Spleen (tissue), 11 donors: ENCODE measurements at regions not wholly inside any gene's neighbourhood (a gene's known extent, or its start where the extent isn't known, plus 50 kb on each side); places are given as distances from the start of the nearest gene placed in this dataset.

Experiments
- DNase-seq: peaks from one replicate; pipeline ENCODE4 v3.0.0-alpha.2; 2020
- H3K27ac ChIP-seq, 8 donors: fragments of 200-600 bp; sonication (generic) in 7 of 8; 1 replicate in 4 of 8; 2 replicates in 4 of 8; pipeline versions ENCODE4 v1.5.0 to v1.8.0; 2016 to 2021; ENCODE audit warnings: inconsistent platforms in 4 of 8, mild to moderate bottlenecking in 4 of 8, moderate library complexity in 1 of 8
- H3K27me3 ChIP-seq, 7 donors: fragments of 200-600 bp; sonication (generic) in 6 of 7; replicated peaks in 1 of 7; 1 replicate in 4 of 7; 2 replicates in 3 of 7; pipeline versions ENCODE4 v1.5.0 to v1.8.0; 2016 to 2021; ENCODE audit warnings: inconsistent platforms in 3 of 7, mild to moderate bottlenecking in 1 of 7
- H3K36me3 ChIP-seq, 6 donors: fragments of 200-600 bp; sonication (generic) in 5 of 6; 1 replicate in 4 of 6; 2 replicates in 2 of 6; pipeline versions ENCODE4 v1.5.0 to v1.8.0; 2016 to 2021; ENCODE audit warnings: inconsistent platforms in 2 of 6
- H3K4me1 ChIP-seq, 6 donors: fragments of 200-600 bp; sonication (generic) in 5 of 6; 1 replicate in 3 of 6; 2 replicates in 3 of 6; pipeline versions ENCODE4 v1.5.0 to v1.8.0; 2016 to 2021; ENCODE audit warnings: inconsistent platforms in 3 of 6
- H3K4me3 ChIP-seq, 8 donors: fragments of 200-600 bp; sonication (generic) in 7 of 8; 1 replicate in 4 of 8; 2 replicates in 4 of 8; pipeline versions ENCODE4 v1.5.0 to v1.8.0; 2016 to 2021; ENCODE audit warnings: inconsistent platforms in 4 of 8, mild to moderate bottlenecking in 4 of 8, moderate library complexity in 2 of 8
- H3K9me3 ChIP-seq, 8 donors: fragments of 200-600 bp; sonication (generic) in 7 of 8; 1 replicate in 4 of 8; 2 replicates in 4 of 8; pipeline versions ENCODE4 v1.5.0 to v1.8.0; 2016 to 2021; ENCODE audit warnings: inconsistent platforms in 4 of 8
- POLR2A ChIP-seq, 3 donors: fragments of 450-650 bp; IDR thresholded peaks; one replicate each; pipeline ENCODE4 v1.5.1; 2017; ENCODE audit warnings: antibody characterized with exemption in 3 of 3, mild to moderate bottlenecking in 1 of 3
- POLR2AphosphoS5 ChIP-seq, 3 donors: sonication (generic); formaldehyde crosslinking; IDR thresholded peaks; one replicate each; pipeline ENCODE4 v1.5.1; 2017; ENCODE audit warnings: antibody characterized with exemption in 3 of 3
- WGBS, 5 donors: extraction: QIAGEN DNeasy Blood & Tissue Kit in 3 of 5; methylation state at CpG; one replicate each; pipeline versions ENCODE4 v1.1.5 to v1.1.7; 2013 to 2018; 5-methylcytosine and 5-hydroxymethylcytosine counted together
- intact Hi-C: fragments of 100-400 bp; cut with DNase I; formaldehyde crosslinking; loops from one replicate; pipeline ENCODE4 v1.15.0; 2023; ENCODE audit warnings: low total_unique reads
- TF ChIP-seq, protein P1 (sequence below), 11 experiments: fragments of 200-600 bp in 7 of 11; fragments of 450-650 bp in 4 of 11; sonication (generic) in 4 of 11; IDR thresholded peaks in 8 of 11; conservative IDR thresholded peaks in 3 of 11; 1 replicate in 7 of 11; 2 replicates in 4 of 11; pipeline versions ENCODE4 v1.4.0 to v1.8.0; 2016 to 2021; ENCODE audit warnings: antibody characterized with exemption in 11 of 11, inconsistent platforms in 4 of 11, mild to moderate bottlenecking in 1 of 11
- donor health status: healthy with polysubstance abuse.
- donor health status: DM: no; HTN: no; CAD: no; lungs with moderate emphysema.
- donor health status: DM: no; HTN: no; CAD: no.
- donor health status: Bipolar disorder and iron deficiency.
- donor health status: healthy.
- donor health status: DM: no; HTN: no; CAD: no.
- donor health status: DM: yes; HTN: yes; CAD: no.

DNA sequence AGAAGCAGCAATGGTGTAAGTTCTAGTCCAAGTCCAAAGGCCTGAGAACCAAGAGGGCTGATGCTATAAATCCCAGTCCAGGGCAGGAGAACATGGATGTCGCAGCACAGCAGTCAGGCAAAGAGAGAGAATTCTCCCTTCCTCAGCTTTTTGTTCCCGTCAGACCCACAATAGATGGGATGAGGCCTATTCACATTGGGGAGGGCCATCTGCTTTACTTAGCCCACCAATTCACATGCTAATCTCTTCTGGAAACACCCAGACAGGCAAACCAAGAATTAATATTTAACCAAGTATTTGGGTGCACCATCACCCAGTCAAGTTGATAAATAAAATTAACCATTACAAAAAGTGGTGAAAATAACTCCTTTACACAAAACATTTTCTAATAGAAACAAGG lies 511.7 kb upstream of the UBE2E2 start:
- WGBS, 5 donors: 64 to 93% (median 84%) methylated on average over 2 of the region's 2 CpGs
- no peak for DNase-seq

DNA sequence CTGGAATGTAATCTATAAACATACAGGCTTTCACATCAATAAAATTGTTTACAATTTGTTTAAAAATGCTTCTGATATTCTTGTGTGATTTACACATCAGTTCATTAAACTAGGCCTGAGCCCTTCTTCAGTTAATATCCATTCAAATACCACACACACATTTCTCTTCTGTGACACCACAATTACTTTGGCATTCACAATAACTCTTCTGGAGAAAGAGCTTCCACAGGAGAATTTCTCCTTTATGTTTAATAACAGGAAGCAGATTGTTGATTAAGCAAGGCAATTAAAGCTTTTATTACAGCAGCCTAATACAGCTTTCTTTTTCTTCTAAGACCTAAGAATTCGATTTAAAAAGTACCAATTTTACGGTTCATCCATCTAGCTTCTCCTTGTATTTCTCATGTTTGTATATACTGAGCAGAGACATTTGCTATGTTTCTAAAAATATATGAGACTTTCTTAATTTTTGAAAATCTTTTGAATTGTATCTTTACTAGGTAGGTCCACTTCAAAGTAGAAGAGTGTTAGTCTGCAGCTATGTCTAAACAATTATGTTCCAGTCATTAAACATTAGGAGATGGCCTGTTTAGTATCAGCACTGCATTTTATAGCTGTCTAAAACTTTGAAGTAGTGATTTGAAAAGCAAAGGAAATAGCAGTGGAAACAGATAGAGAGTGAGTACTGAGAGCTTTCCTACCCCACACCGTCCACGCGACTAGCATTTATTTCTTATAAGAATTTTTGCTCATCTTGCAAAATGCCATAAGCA lies 511.1 kb upstream of the UBE2E2 start:
- 78 to 83% (median 80%) methylated on average over 5 of the region's 5 CpGs for WGBS, 5 donors
- H3K36me3 ChIP-seq: no peaks in the 10 kb centered on the region
- no peaks in the 10 kb centered on the region for H3K4me1 ChIP-seq
- TF ChIP-seq POLR2A (IDR thresholded peaks at IDR 0.05): no peak
- TF ChIP-seq POLR2AphosphoS5 (IDR thresholded peaks at IDR 0.05): no peak
- TF ChIP-seq, protein P1, sequence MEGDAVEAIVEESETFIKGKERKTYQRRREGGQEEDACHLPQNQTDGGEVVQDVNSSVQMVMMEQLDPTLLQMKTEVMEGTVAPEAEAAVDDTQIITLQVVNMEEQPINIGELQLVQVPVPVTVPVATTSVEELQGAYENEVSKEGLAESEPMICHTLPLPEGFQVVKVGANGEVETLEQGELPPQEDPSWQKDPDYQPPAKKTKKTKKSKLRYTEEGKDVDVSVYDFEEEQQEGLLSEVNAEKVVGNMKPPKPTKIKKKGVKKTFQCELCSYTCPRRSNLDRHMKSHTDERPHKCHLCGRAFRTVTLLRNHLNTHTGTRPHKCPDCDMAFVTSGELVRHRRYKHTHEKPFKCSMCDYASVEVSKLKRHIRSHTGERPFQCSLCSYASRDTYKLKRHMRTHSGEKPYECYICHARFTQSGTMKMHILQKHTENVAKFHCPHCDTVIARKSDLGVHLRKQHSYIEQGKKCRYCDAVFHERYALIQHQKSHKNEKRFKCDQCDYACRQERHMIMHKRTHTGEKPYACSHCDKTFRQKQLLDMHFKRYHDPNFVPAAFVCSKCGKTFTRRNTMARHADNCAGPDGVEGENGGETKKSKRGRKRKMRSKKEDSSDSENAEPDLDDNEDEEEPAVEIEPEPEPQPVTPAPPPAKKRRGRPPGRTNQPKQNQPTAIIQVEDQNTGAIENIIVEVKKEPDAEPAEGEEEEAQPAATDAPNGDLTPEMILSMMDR (IDR thresholded peaks at IDR 0.05 in 8 of 11, conservative IDR thresholded peaks at IDR 0.05 in 3 of 11): no peak
- no peaks in the 10 kb centered on the region for H3K9me3 ChIP-seq
- no peak for DNase-seq
- no peaks in the 10 kb centered on the region for H3K27me3 ChIP-seq
- no peak overlapping the region for H3K27ac ChIP-seq
- no peak overlapping the region for H3K4me3 ChIP-seq
- intact Hi-C loops: no loop called here

More for the DNA sequence above, 511.7 kb upstream of the UBE2E2 start:
- intact Hi-C loops: no loop called here
- TF ChIP-seq, protein P1 (IDR thresholded peaks at IDR 0.05 in 8 of 11, conservative IDR thresholded peaks at IDR 0.05 in 3 of 11): no peak
- TF ChIP-seq POLR2AphosphoS5 (IDR thresholded peaks at IDR 0.05): no peak
- TF ChIP-seq POLR2A (IDR thresholded peaks at IDR 0.05): no peak
- Histone ChIP-seq H3K36me3 (no peaks in the 10 kb centered on the region), H3K27me3 (no peaks in the 10 kb centered on the region), H3K9me3 (no peaks in the 10 kb centered on the region), H3K4me3 (no peak overlapping the region), H3K27ac (no peak overlapping the region), H3K4me1 (no peaks in the 10 kb centered on the region)

DNA sequence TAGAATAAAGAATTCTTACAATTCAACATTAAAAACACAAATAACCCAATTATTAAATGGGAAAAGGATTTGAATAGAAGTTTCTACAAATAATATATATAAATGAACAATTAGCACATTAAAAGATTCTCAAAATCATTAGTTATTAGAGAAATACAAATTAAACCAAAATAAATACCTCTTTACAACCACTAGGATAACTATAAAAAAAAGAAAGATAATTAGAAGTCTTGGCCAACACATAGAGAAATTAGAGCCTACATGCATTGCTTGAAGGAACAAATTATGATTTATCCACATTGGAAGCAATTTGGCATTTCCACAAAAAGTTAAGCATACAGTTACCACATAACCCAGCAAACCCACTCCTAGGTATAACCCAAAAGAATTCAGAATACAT lies 502.3 kb upstream of the UBE2E2 start:
- Histone ChIP-seq H3K4me1 (no peaks in the 10 kb centered on the region), H3K36me3 (no peaks in the 10 kb centered on the region), H3K4me3 (no peak overlapping the region), H3K9me3 (peaks cover 0 to 1% (median 0%) of the 10 kb centered on the region in 8 donors), H3K27me3 (no peaks in the 10 kb centered on the region), H3K27ac (no peak overlapping the region)
- TF ChIP-seq POLR2AphosphoS5 (IDR thresholded peaks at IDR 0.05) (no peak), POLR2A (IDR thresholded peaks at IDR 0.05) (no peak)
- TF ChIP-seq, protein P1 (IDR thresholded peaks at IDR 0.05 in 8 of 11, conservative IDR thresholded peaks at IDR 0.05 in 3 of 11): no peak
- intact Hi-C loops: no loop called here
- DNase-seq: no peak

GRCh38 chr3:22704166-22704565 lies 499.0 kb upstream of the UBE2E2 start:
- TF ChIP-seq, protein P1 (IDR thresholded peaks at IDR 0.05 in 8 of 11, conservative IDR thresholded peaks at IDR 0.05 in 3 of 11): no peak
- TF ChIP-seq POLR2AphosphoS5 (IDR thresholded peaks at IDR 0.05) (no peak), POLR2A (IDR thresholded peaks at IDR 0.05) (no peak)
- Histone ChIP-seq H3K4me3 (no peak overlapping the region), H3K9me3 (peaks cover 0 to 21% (median 14%) of the 10 kb centered on the region in 8 donors), H3K27me3 (no peaks in the 10 kb centered on the region), H3K27ac (no peak overlapping the region), H3K36me3 (no peaks in the 10 kb centered on the region), H3K4me1 (no peaks in the 10 kb centered on the region)
- no peak for DNase-seq
- WGBS, 5 donors: 55 to 78% (median 67%) methylated on average over 3 of the region's 3 CpGs
- intact Hi-C loops: no loop called here
